Muscle of back (tissue), 3 donors: ENCODE measurements at regions not wholly inside any gene's neighbourhood (a gene's known extent, or its start where the extent isn't known, plus 50 kb on each side); places are given as distances from the start of the nearest gene placed in this dataset.
A peak's percentile ranks its signal among the peaks of the same experiment; 100 is the strongest.
"Not testable (repeated sequence)": the region's sequence is repeated elsewhere in the genome, so short reads cannot be mapped to it uniquely, and the experiment has no call there.

Experiments
- DNase-seq, 3 donors: peaks; one replicate each; pipeline versions ENCODE4 v3.0.0 to v3.0.0-alpha.2; 2013

GRCh38 chr3:36656873-36657272, 107.5 kb downstream of the DCLK3 start:
- no peak for DNase-seq

- no peak for DNase-seq
Measured at GRCh38 chr3:36653095-36653494, 111.3 kb downstream of the DCLK3 start.

GRCh38 chr3:36652104-36652503, 112.2 kb downstream of the DCLK3 start:
- no peak for DNase-seq

- DNase-seq, result peak in 1 of 3 donors; percentile 40
Measured at GRCh38 chr3:36650271-36650671, 114.1 kb downstream of the DCLK3 start.

GRCh38 chr3:36649125-36649524, 115.2 kb downstream of the DCLK3 start:
- DNase-seq, result no peak

- DNase-seq, result peak in 1 of 3 donors; percentile 92
Measured at GRCh38 chr3:36648241-36649034, 115.9 kb downstream of the DCLK3 start.

GRCh38 chr3:36647423-36647853, 116.9 kb downstream of the DCLK3 start:
- no peak for DNase-seq

- DNase-seq, result no peak
Measured at GRCh38 chr3:36643192-36643591, 121.2 kb downstream of the DCLK3 start.

- DNase-seq, result no peak
Measured at GRCh38 chr3:36635731-36636130, 128.6 kb downstream of the DCLK3 start.

GRCh38 chr3:36633897-36634296, 130.5 kb downstream of the DCLK3 start:
- not testable (repeated sequence) for DNase-seq

GRCh38 chr3:36633060-36633459, 131.3 kb downstream of the DCLK3 start:
- no peak for DNase-seq

GRCh38 chr3:36631549-36631948, 132.8 kb downstream of the DCLK3 start:
- DNase-seq, result no peak

- no peak for DNase-seq
Measured at GRCh38 chr3:36615861-36616260, 148.5 kb downstream of the DCLK3 start.

- DNase-seq, result no peak
Measured at GRCh38 chr3:36606871-36607765, 157.2 kb downstream of the DCLK3 start.

GRCh38 chr3:36603423-36603822, 160.9 kb downstream of the DCLK3 start:
- DNase-seq, result no peak

- DNase-seq, result no peak
Measured at GRCh38 chr3:36600404-36600803, 163.9 kb downstream of the DCLK3 start.
